WTC11 (cell line): ENCODE measurements at regions not wholly inside any gene's neighbourhood (a gene's known extent, or its start where the extent isn't known, plus 50 kb on each side); places are given as distances from the start of the nearest gene placed in this dataset.

Source experiments
- ATAC-seq: fragments of 200-7000 bp; cut with Tn5 transposase; 2 replicates; pipeline ENCODE4 v1.10.0; 2021; ENCODE audit warnings: mild to moderate bottlenecking, moderate library complexity
- CTCF ChIA-PET: fragments of 300-600 bp; sonication (Branson Sonifier 250); formaldehyde crosslinking; loops from one replicate; lab custom pipeline; 2021; ENCODE audit warnings: antibody characterized with exemption; lab: Charles Lee
- POLR2A ChIA-PET: fragments of 350-600 bp; sonication (Branson Sonifier 250); formaldehyde crosslinking; loops from one replicate; lab custom pipeline; 2021; ENCODE audit warnings: antibody characterized with exemption; lab: Charles Lee
- DNase-seq: peaks from one replicate; pipeline ENCODE4 v3.0.0; 2021; ENCODE audit warnings: low spot score
- H3K27ac Mint-ChIP-seq: 2 replicates; pipeline ENCODE4 v1.8.0; 2021; ENCODE audit warnings: mixed read lengths
- H3K27me3 Mint-ChIP-seq: 2 replicates; pipeline ENCODE4 v1.8.0; 2021; ENCODE audit warnings: low read depth, mild to moderate bottlenecking, moderate library complexity, mixed read lengths
- H3K36me3 Mint-ChIP-seq: 2 replicates; pipeline ENCODE4 v1.8.0; 2021; ENCODE audit warnings: mixed read lengths
- H3K4me1 Mint-ChIP-seq: 2 replicates; pipeline ENCODE4 v1.8.0; 2022; ENCODE audit warnings: mixed read lengths
- H3K4me3 Mint-ChIP-seq: 2 replicates; pipeline ENCODE4 v1.8.0; 2021; ENCODE audit warnings: mild to moderate bottlenecking, moderate library complexity, mixed read lengths
- H3K9me3 Mint-ChIP-seq: 2 replicates; pipeline ENCODE4 v1.8.0; 2021; ENCODE audit warnings: mixed read lengths
- ARID4B ChIP-seq: sonication (generic); formaldehyde crosslinking; IDR thresholded peaks from 2 replicates; pipeline ENCODE4 v1.8.0; 2023; ENCODE audit warnings: missing genetic modification reagents, mild to moderate bottlenecking, borderline replicate concordance
- CBFB ChIP-seq: sonication (generic); formaldehyde crosslinking; IDR thresholded peaks from 2 replicates; pipeline ENCODE4 v1.8.1; 2022; ENCODE audit warnings: mild to moderate bottlenecking, low read depth, missing genetic modification reagents
- ERG ChIP-seq: fragments of 250-450 bp; sonication (Bioruptor Pico); IDR thresholded peaks from 2 replicates; pipeline ENCODE4 v1.8.0; 2021; ENCODE audit warnings: mild to moderate bottlenecking
- ETV6 ChIP-seq: sonication (generic); formaldehyde crosslinking; IDR thresholded peaks from 2 replicates; pipeline ENCODE4 v1.8.1; 2022; ENCODE audit warnings: mild to moderate bottlenecking, missing genetic modification reagents
- FOXJ3 ChIP-seq: sonication (generic); formaldehyde crosslinking; IDR thresholded peaks from 2 replicates; pipeline ENCODE4 v1.9.0; 2021; ENCODE audit warnings: missing genetic modification reagents, mild to moderate bottlenecking, borderline replicate concordance
- HMGA2 ChIP-seq: fragments of 250-450 bp; sonication (Bioruptor Pico); IDR thresholded peaks from 2 replicates; pipeline ENCODE4 v1.4.0; 2021; ENCODE audit warnings: mild to moderate bottlenecking, moderate library complexity
- KAT7 ChIP-seq: sonication (generic); formaldehyde crosslinking; IDR thresholded peaks from 2 replicates; pipeline ENCODE4 v1.8.1; 2023; ENCODE audit warnings: missing genetic modification reagents, mild to moderate bottlenecking, borderline replicate concordance
- NFATC4 ChIP-seq: fragments of 250-450 bp; sonication (Bioruptor Pico); IDR thresholded peaks from 2 replicates; pipeline ENCODE4 v1.9.0; 2021; ENCODE audit warnings: mild to moderate bottlenecking
- NFYB ChIP-seq: sonication (generic); formaldehyde crosslinking; conservative IDR thresholded peaks from 2 replicates; pipeline ENCODE4 v1.8.0; 2022; ENCODE audit warnings: low read depth, missing genetic modification reagents
- NR3C1 ChIP-seq: sonication (generic); formaldehyde crosslinking; conservative IDR thresholded peaks from 2 replicates; pipeline ENCODE4 v1.8.1; 2023; ENCODE audit warnings: low read depth, mild to moderate bottlenecking, missing genetic modification reagents
- ZNF138 ChIP-seq: sonication (generic); formaldehyde crosslinking; conservative IDR thresholded peaks from 2 replicates; pipeline ENCODE4 v1.8.1; 2022; ENCODE audit warnings: mild to moderate bottlenecking, moderate library complexity, missing genetic modification reagents
- TF ChIP-seq, protein P1 (sequence below): sonication (generic); formaldehyde crosslinking; IDR thresholded peaks from 2 replicates; pipeline ENCODE4 v1.8.1; 2023; ENCODE audit warnings: mild to moderate bottlenecking, missing genetic modification reagents, borderline replicate concordance
- TF ChIP-seq, protein P2 (sequence below): sonication (generic); formaldehyde crosslinking; IDR thresholded peaks from 2 replicates; pipeline ENCODE4 v1.8.0; 2022; ENCODE audit warnings: mild to moderate bottlenecking, missing genetic modification reagents
- TF ChIP-seq, protein P3 (sequence below): fragments of 250-450 bp; sonication (Bioruptor Pico); IDR thresholded peaks from 2 replicates; pipeline ENCODE4 v1.9.0; 2021; ENCODE audit warnings: mild to moderate bottlenecking

DNA sequence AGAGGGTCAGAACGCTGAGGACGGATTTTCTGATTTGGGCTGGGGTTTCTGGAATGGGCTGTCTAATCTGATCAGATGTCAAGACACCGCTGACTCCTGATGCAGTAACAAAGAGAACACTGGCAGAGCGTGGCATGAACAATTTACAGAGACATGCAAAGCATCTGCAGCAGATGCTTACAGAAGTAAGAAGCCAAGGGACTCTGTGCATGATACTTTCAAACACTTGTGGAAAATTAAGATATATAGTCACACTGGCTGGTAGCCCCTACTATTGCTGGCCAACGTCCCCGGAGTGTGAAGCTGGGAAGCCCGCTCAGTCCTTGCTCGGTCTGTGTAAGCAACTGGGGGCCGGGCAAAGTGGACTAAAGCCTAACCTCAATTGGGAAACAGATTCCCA lies 903.7 kb downstream of the BRD1 start (continued):
- no peak for TF ChIP-seq ARID4B (CRISPR knock-in tag)
- TF ChIP-seq NFYB (CRISPR knock-in tag), result no peak
- TF ChIP-seq KAT7, result no peak
- TF ChIP-seq NR3C1 (CRISPR knock-in tag), result no peak
- TF ChIP-seq, protein P1, sequence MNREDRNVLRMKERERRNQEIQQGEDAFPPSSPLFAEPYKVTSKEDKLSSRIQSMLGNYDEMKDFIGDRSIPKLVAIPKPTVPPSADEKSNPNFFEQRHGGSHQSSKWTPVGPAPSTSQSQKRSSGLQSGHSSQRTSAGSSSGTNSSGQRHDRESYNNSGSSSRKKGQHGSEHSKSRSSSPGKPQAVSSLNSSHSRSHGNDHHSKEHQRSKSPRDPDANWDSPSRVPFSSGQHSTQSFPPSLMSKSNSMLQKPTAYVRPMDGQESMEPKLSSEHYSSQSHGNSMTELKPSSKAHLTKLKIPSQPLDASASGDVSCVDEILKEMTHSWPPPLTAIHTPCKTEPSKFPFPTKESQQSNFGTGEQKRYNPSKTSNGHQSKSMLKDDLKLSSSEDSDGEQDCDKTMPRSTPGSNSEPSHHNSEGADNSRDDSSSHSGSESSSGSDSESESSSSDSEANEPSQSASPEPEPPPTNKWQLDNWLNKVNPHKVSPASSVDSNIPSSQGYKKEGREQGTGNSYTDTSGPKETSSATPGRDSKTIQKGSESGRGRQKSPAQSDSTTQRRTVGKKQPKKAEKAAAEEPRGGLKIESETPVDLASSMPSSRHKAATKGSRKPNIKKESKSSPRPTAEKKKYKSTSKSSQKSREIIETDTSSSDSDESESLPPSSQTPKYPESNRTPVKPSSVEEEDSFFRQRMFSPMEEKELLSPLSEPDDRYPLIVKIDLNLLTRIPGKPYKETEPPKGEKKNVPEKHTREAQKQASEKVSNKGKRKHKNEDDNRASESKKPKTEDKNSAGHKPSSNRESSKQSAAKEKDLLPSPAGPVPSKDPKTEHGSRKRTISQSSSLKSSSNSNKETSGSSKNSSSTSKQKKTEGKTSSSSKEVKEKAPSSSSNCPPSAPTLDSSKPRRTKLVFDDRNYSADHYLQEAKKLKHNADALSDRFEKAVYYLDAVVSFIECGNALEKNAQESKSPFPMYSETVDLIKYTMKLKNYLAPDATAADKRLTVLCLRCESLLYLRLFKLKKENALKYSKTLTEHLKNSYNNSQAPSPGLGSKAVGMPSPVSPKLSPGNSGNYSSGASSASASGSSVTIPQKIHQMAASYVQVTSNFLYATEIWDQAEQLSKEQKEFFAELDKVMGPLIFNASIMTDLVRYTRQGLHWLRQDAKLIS (CRISPR knock-in tag), result no peak

GRCh38 chr22:48923165-48923865 lies 904.4 kb downstream of the BRD1 start:
- ATAC-seq (no peak), DNase-seq (no peak)
- Mint-ChIP-seq H3K27ac (no peak overlapping the region), H3K9me3 (no peaks in the 10 kb centered on the region), H3K36me3 (no peaks in the 10 kb centered on the region), H3K27me3 (peaks cover 7% of the 10 kb centered on the region), H3K4me1 (peaks cover 17% of the 10 kb centered on the region), H3K4me3 (no peak overlapping the region)
- ChIA-PET POLR2A (no interaction called here), CTCF (no interaction called here)
- TF ChIP-seq FOXJ3 (CRISPR knock-in tag), result no peak

- Mint-ChIP-seq H3K4me3 (no peak overlapping the region), H3K27ac (no peak overlapping the region)
- POLR2A ChIA-PET, result no interaction called here
- TF ChIP-seq ZNF138 (CRISPR knock-in tag) (no peak), ETV6 (CRISPR knock-in tag) (no peak), HMGA2 (CRISPR knock-in tag) (no peak), CBFB (CRISPR knock-in tag) (no peak), ERG (CRISPR knock-in tag) (no peak), NFATC4 (CRISPR knock-in tag) (no peak)
- TF ChIP-seq, protein P2, sequence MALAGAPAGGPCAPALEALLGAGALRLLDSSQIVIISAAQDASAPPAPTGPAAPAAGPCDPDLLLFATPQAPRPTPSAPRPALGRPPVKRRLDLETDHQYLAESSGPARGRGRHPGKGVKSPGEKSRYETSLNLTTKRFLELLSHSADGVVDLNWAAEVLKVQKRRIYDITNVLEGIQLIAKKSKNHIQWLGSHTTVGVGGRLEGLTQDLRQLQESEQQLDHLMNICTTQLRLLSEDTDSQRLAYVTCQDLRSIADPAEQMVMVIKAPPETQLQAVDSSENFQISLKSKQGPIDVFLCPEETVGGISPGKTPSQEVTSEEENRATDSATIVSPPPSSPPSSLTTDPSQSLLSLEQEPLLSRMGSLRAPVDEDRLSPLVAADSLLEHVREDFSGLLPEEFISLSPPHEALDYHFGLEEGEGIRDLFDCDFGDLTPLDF (CRISPR knock-in tag), result no peak
- TF ChIP-seq, protein P1 (CRISPR knock-in tag), result no peak
- TF ChIP-seq, protein P3, sequence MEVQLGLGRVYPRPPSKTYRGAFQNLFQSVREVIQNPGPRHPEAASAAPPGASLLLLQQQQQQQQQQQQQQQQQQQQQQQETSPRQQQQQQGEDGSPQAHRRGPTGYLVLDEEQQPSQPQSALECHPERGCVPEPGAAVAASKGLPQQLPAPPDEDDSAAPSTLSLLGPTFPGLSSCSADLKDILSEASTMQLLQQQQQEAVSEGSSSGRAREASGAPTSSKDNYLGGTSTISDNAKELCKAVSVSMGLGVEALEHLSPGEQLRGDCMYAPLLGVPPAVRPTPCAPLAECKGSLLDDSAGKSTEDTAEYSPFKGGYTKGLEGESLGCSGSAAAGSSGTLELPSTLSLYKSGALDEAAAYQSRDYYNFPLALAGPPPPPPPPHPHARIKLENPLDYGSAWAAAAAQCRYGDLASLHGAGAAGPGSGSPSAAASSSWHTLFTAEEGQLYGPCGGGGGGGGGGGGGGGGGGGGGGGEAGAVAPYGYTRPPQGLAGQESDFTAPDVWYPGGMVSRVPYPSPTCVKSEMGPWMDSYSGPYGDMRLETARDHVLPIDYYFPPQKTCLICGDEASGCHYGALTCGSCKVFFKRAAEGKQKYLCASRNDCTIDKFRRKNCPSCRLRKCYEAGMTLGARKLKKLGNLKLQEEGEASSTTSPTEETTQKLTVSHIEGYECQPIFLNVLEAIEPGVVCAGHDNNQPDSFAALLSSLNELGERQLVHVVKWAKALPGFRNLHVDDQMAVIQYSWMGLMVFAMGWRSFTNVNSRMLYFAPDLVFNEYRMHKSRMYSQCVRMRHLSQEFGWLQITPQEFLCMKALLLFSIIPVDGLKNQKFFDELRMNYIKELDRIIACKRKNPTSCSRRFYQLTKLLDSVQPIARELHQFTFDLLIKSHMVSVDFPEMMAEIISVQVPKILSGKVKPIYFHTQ (CRISPR knock-in tag), result no peak
Observed at GRCh38 chr22:48921411-48921903, 906.2 kb downstream of the BRD1 start.

More at GRCh38 chr22:48921411-48921903, 906.2 kb downstream of the BRD1 start:
- H3K36me3 Mint-ChIP-seq, result peaks cover 5% of the 10 kb centered on the region
- ATAC-seq (no peak), DNase-seq (no peak)
- peaks cover 16% of the 10 kb centered on the region for H3K4me1 Mint-ChIP-seq
- H3K27me3 Mint-ChIP-seq, result peaks cover 7% of the 10 kb centered on the region
- CTCF ChIA-PET, result no interaction called here
- peaks cover 7% of the 10 kb centered on the region for H3K9me3 Mint-ChIP-seq
